ENCODE measurements at regions not wholly inside any gene's neighbourhood (a gene's known extent, or its start where the extent isn't known, plus 50 kb on each side); places are given as distances from the start of the nearest gene placed in this dataset.

GRCh38 chr1:209041927-209042326 lies 541.6 kb upstream of the CAMK1G start:
- intact Hi-C loops (cut with DNase I): no loop called here
- Histone ChIP-seq H3K36me3 (ENCODE audit: control insufficient read depth in 2 of 3, insufficient read depth in 3 of 3, low read length in 3 of 3) (no peaks in the 10 kb centered on the region), H3K9me3 (ENCODE audit: control insufficient read depth in 2 of 3, insufficient read depth in 1 of 3, low read length in 3 of 3) (no peaks in the 10 kb centered on the region), H3K9ac (ENCODE audit: low read length in 3 of 3) (no peak overlapping the region), H3K4me3 (ENCODE audit: low read length in 3 of 3) (no peak overlapping the region), H3K27ac (ENCODE audit: low read depth in 2 of 2, low read length in 2 of 2) (no peak overlapping the region), H3K27me3 (ENCODE audit: control insufficient read depth, insufficient read depth, low read length) (no peaks in the 10 kb centered on the region), H3K4me1 (ENCODE audit: control insufficient read depth in 2 of 3, insufficient read depth in 2 of 3, low read depth in 1 of 3, low read length in 3 of 3) (no peaks in the 10 kb centered on the region)
- no peak for TF ChIP-seq CTCF (IDR thresholded peaks at IDR 0.05; ENCODE audit: borderline replicate concordance, extremely low read depth, insufficient read depth)
- no peak for FAIRE-seq
- DNase-seq: no peak

- FAIRE-seq: no peak
- TF ChIP-seq CTCF (IDR thresholded peaks at IDR 0.05; ENCODE audit: borderline replicate concordance, extremely low read depth, insufficient read depth): no peak
These were observed 541.1 kb upstream of the CAMK1G start for GRCh38 chr1:209042413-209042812.

GRCh38 chr1:209045331-209046057 lies 538.0 kb upstream of the CAMK1G start:
- no peaks in the 10 kb centered on the region for H3K36me3 ChIP-seq (ENCODE audit: control insufficient read depth in 2 of 3, insufficient read depth in 3 of 3, low read length in 3 of 3)
- no peaks in the 10 kb centered on the region for H3K9me3 ChIP-seq (ENCODE audit: control insufficient read depth in 2 of 3, insufficient read depth in 1 of 3, low read length in 3 of 3)
- H3K9ac ChIP-seq (ENCODE audit: low read length in 3 of 3): no peak overlapping the region
- no peak for DNase-seq
- H3K27ac ChIP-seq (ENCODE audit: low read depth in 2 of 2, low read length in 2 of 2): no peak overlapping the region
- intact Hi-C loops (cut with DNase I): no loop called here
- no peak for TF ChIP-seq CTCF (IDR thresholded peaks at IDR 0.05; ENCODE audit: borderline replicate concordance, extremely low read depth, insufficient read depth)
- H3K4me1 ChIP-seq (ENCODE audit: control insufficient read depth in 2 of 3, insufficient read depth in 2 of 3, low read depth in 1 of 3, low read length in 3 of 3): no peaks in the 10 kb centered on the region
- H3K27me3 ChIP-seq (ENCODE audit: control insufficient read depth, insufficient read depth, low read length): no peaks in the 10 kb centered on the region
- H3K4me3 ChIP-seq (ENCODE audit: low read length in 3 of 3): no peak overlapping the region
- no peak for FAIRE-seq

More at GRCh38 chr1:209042413-209042812, 541.1 kb upstream of the CAMK1G start:
- Histone ChIP-seq H3K4me3 (ENCODE audit: low read length in 3 of 3) (no peak overlapping the region), H3K27ac (ENCODE audit: low read depth in 2 of 2, low read length in 2 of 2) (no peak overlapping the region), H3K9ac (ENCODE audit: low read length in 3 of 3) (no peak overlapping the region), H3K36me3 (ENCODE audit: control insufficient read depth in 2 of 3, insufficient read depth in 3 of 3, low read length in 3 of 3) (no peaks in the 10 kb centered on the region), H3K27me3 (ENCODE audit: control insufficient read depth, insufficient read depth, low read length) (no peaks in the 10 kb centered on the region), H3K4me1 (ENCODE audit: control insufficient read depth in 2 of 3, insufficient read depth in 2 of 3, low read depth in 1 of 3, low read length in 3 of 3) (no peaks in the 10 kb centered on the region), H3K9me3 (ENCODE audit: control insufficient read depth in 2 of 3, insufficient read depth in 1 of 3, low read length in 3 of 3) (no peaks in the 10 kb centered on the region)
- no peak for DNase-seq
- intact Hi-C loops (cut with DNase I): no loop called here

- DNase-seq: no peak
- Histone ChIP-seq H3K27me3 (ENCODE audit: control insufficient read depth, insufficient read depth, low read length) (no peaks in the 10 kb centered on the region), H3K36me3 (ENCODE audit: control insufficient read depth in 2 of 3, insufficient read depth in 3 of 3, low read length in 3 of 3) (no peaks in the 10 kb centered on the region), H3K9ac (ENCODE audit: low read length in 3 of 3) (no peak overlapping the region), H3K9me3 (ENCODE audit: control insufficient read depth in 2 of 3, insufficient read depth in 1 of 3, low read length in 3 of 3) (no peaks in the 10 kb centered on the region), H3K27ac (ENCODE audit: low read depth in 2 of 2, low read length in 2 of 2) (no peak overlapping the region), H3K4me3 (ENCODE audit: low read length in 3 of 3) (no peak overlapping the region), H3K4me1 (ENCODE audit: control insufficient read depth in 2 of 3, insufficient read depth in 2 of 3, low read depth in 1 of 3, low read length in 3 of 3) (no peaks in the 10 kb centered on the region)
- intact Hi-C loops (cut with DNase I): no loop called here
- no peak for TF ChIP-seq CTCF (IDR thresholded peaks at IDR 0.05; ENCODE audit: borderline replicate concordance, extremely low read depth, insufficient read depth)
- FAIRE-seq: no peak
These were observed 537.5 kb upstream of the CAMK1G start for GRCh38 chr1:209046058-209046417.
